MCF 10A (cell line): ENCODE measurements at regions not wholly inside any gene's neighbourhood (a gene's known extent, or its start where the extent isn't known, plus 50 kb on each side); places are given as distances from the start of the nearest gene placed in this dataset.

ENCODE experiments used
- BruUV-seq: library from RNA; stranded (reverse); fragments of 400-500 nt; replicated peaks from 2 replicates; lab custom pipeline; 2021; lab: Mats Ljungman, UMichigan
- CTCF ChIA-PET: fragments of 300-600 bp; sonication (Branson Sonifier 250); formaldehyde crosslinking; extraction: SDS; loops from one replicate; lab custom pipeline; 2021; ENCODE audit warnings: antibody characterized with exemption, inconsistent platforms; lab: Yijun Ruan, JAX
- POLR2A ChIA-PET: fragments of 300-600, 350-650 bp; sonication (Branson Sonifier 250); formaldehyde crosslinking; extraction: SDS; loops from one replicate; lab custom pipeline; 2020; ENCODE audit warnings: antibody characterized with exemption, inconsistent platforms; lab: Yijun Ruan, JAX
- DNase-seq: peaks from one replicate; pipeline ENCODE4 v3.0.0-alpha.2; 2018; ENCODE audit not compliant: unreplicated experiment
- H3K27ac Mint-ChIP-seq: one replicate; pipeline ENCODE4 v1.8.0; 2022; ENCODE audit warnings: mild to moderate bottlenecking, low read depth, mixed read lengths; ENCODE audit not compliant: unreplicated experiment
- H3K27me3 Mint-ChIP-seq: one replicate; pipeline ENCODE4 v1.8.0; 2022; ENCODE audit warnings: mixed read lengths; ENCODE audit not compliant: insufficient read depth, unreplicated experiment
- H3K36me3 Mint-ChIP-seq: one replicate; pipeline ENCODE4 v1.8.0; 2022; ENCODE audit warnings: mild to moderate bottlenecking, moderate library complexity, mixed read lengths; ENCODE audit not compliant: insufficient read depth, unreplicated experiment
- H3K4me1 Mint-ChIP-seq: one replicate; pipeline ENCODE4 v1.8.0; 2022; ENCODE audit warnings: mixed read lengths; ENCODE audit not compliant: insufficient read depth, unreplicated experiment
- H3K4me3 Mint-ChIP-seq: one replicate; pipeline ENCODE4 v1.8.0; 2022; ENCODE audit warnings: mild to moderate bottlenecking, moderate library complexity, mixed read lengths; ENCODE audit not compliant: unreplicated experiment
- H3K9me3 Mint-ChIP-seq: one replicate; pipeline ENCODE4 v1.8.0; 2022; ENCODE audit warnings: mixed read lengths; ENCODE audit not compliant: unreplicated experiment
- intact Hi-C: fragments of 100-400 bp; cut with micrococcal nuclease; formaldehyde crosslinking; loops from 2 replicates; pipeline ENCODE4 v1.14.1; 2022
- TF ChIP-seq, protein P1 (sequence below): fragments of 200-600 bp; IDR thresholded peaks from one replicate; pipeline ENCODE4 v1.8.0; 2022; ENCODE audit warnings: antibody characterized with exemption, mild to moderate bottlenecking; ENCODE audit not compliant: unreplicated experiment

DNA sequence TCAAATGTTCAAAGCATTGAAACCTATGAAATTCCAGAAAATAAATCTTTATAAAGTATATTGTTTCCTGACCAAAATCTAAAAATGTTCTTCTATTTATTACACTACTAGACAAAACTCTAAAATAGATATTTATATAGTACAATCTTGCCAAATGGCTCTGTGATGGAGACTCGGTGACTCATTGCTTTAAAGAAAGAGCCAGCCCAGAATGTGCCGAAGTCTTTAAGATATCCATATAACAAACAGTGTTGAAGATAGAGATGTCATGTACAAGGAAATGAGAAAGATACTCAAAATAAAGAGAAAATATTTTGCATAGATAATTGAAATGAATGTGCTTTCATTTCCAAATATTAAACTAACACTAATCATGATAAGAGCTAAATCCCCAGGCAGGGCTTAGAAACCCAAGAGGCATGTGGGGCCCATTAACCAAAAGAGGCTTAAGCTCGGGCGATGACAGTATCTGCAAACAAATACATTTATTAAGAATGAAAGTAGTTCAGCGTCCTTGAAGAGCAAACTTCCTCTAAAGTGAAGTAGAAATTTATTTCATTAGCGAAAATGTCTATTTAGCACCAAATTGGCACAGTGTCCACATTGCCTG is 102.1 kb upstream of the FAM9B start:
- H3K4me1 Mint-ChIP-seq = no peaks in the 10 kb centered on the region
- BruUV-seq = no TSS peak

DNA sequence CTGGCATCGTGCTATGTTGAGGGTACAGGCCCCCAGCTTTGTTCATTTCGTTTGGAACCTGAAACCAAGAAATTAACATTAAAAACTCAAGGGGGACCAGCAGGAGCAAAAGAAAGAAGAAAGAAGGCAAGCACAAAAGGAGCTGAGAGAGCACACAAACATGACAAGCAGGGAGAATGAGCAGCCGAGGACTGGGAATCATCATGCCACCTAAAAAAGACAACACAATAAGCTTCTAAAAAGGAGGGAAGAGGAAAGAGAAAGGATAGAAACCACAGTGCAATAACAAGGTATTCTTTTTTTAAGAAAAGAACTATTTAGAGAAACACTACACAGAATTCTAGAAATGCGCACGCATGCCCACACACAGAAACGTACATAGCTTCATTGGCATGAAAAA is 103.2 kb upstream of the FAM9B start:
- Mint-ChIP-seq H3K27ac (no peak overlapping the region), H3K9me3 (peaks cover 8% of the 10 kb centered on the region), H3K36me3 (peaks cover 4% of the 10 kb centered on the region), H3K4me3 (no peak overlapping the region), H3K4me1 (peaks cover 7% of the 10 kb centered on the region), H3K27me3 (no peaks in the 10 kb centered on the region)
- TF ChIP-seq, protein P1, sequence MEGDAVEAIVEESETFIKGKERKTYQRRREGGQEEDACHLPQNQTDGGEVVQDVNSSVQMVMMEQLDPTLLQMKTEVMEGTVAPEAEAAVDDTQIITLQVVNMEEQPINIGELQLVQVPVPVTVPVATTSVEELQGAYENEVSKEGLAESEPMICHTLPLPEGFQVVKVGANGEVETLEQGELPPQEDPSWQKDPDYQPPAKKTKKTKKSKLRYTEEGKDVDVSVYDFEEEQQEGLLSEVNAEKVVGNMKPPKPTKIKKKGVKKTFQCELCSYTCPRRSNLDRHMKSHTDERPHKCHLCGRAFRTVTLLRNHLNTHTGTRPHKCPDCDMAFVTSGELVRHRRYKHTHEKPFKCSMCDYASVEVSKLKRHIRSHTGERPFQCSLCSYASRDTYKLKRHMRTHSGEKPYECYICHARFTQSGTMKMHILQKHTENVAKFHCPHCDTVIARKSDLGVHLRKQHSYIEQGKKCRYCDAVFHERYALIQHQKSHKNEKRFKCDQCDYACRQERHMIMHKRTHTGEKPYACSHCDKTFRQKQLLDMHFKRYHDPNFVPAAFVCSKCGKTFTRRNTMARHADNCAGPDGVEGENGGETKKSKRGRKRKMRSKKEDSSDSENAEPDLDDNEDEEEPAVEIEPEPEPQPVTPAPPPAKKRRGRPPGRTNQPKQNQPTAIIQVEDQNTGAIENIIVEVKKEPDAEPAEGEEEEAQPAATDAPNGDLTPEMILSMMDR = no peak
- DNase-seq = no peak
- ChIA-PET CTCF (interaction anchor here (0.7 to 1.3 kb wide), 3 partner anchors 10 to 36 kb away, joined by 3 to 4 read pairs (median 3); no protein-coding TSS in a partner anchor), POLR2A (interaction anchor here (0.7 kb wide), 2 partner anchors 12 to 221 kb away, joined by 3 to 4 read pairs; no protein-coding TSS in a partner anchor)
- intact Hi-C loops = no loop called here
- BruUV-seq = no TSS peak

More for the DNA sequence above, 102.1 kb upstream of the FAM9B start:
- no peak for DNase-seq
- TF ChIP-seq, protein P1 = no peak
- Mint-ChIP-seq H3K27me3 (no peaks in the 10 kb centered on the region), H3K36me3 (peaks cover 1% of the 10 kb centered on the region), H3K9me3 (peaks cover 8% of the 10 kb centered on the region), H3K4me3 (no peak overlapping the region), H3K27ac (no peak overlapping the region)
- ChIA-PET CTCF (interaction anchor here (0.6 to 0.7 kb wide), 2 partner anchors 40 to 56 kb away, joined by 3 read pairs; no protein-coding TSS in a partner anchor), POLR2A (interaction anchor here (1.0 kb wide), 1 partner anchor 14 kb away, joined by 4 read pairs; no protein-coding TSS in a partner anchor)
- intact Hi-C loops = no loop called here

DNA sequence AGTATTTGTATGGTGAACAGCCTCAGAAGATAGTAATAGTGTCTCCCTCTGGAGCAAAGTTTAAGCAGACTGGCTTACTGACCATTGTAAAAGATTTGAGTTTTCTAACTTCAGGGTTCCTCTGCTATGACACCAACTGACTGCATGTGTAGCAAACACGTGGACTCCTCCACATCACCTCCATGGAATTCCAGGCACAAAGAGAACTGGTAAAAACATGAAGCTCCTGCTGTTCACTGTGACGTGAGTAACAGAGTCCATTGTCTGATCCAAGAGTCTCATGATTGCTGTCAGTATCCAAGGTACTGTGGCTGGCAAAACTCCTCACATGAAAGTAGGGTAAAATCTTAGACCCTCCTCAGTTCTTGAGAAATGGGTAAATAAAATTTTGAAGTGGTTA is 107.6 kb upstream of the FAM9B start:
- TF ChIP-seq, protein P1 = no peak
- Mint-ChIP-seq H3K4me1 (peaks cover 13% of the 10 kb centered on the region), H3K27ac (peak overlapping the region; percentile 23), H3K4me3 (no peak overlapping the region), H3K9me3 (peaks cover 8% of the 10 kb centered on the region), H3K36me3 (peaks cover 4% of the 10 kb centered on the region), H3K27me3 (no peaks in the 10 kb centered on the region)
- BruUV-seq = no TSS peak
- peak; percentile 21 for DNase-seq
- ChIA-PET POLR2A (no interaction called here), CTCF (no interaction called here)
- intact Hi-C loops = no loop called here

DNA sequence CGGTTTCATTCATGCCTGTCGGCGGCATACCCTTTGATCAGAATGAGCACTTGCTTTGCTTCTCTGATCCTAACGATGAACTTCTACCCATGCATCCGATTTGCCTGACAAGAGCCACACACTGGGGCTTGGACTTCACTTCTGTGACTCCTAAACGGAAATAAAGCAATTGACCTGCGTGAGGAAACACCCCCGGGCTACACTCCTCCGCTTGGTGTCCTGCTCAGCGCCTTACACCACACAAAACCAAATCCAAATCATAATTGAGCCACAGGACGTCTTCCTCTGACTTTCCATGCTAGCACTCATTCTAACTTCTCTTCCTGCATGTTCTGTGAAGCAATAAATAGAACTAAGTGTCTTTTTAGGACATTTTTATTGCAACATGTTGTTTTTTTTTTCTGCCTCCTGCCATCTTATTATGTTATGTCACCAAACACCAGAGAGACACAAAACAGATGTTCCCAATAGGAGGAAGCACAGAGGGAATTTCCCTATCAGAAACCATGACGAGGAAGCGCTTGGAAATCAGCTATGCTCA is 110.8 kb upstream of the FAM9B start:
- no TSS peak for BruUV-seq
- Mint-ChIP-seq H3K4me3 (no peak overlapping the region), H3K36me3 (peaks cover 4% of the 10 kb centered on the region), H3K9me3 (peaks cover 5% of the 10 kb centered on the region), H3K27me3 (no peaks in the 10 kb centered on the region), H3K27ac (no peak overlapping the region), H3K4me1 (peaks cover 27% of the 10 kb centered on the region)
- peak; percentile 44 for DNase-seq
- POLR2A ChIA-PET = interaction anchor here (1.1 kb wide), 1 partner anchor 20 kb away, joined by 4 read pairs; no protein-coding TSS in a partner anchor
- CTCF ChIA-PET = no interaction called here
- TF ChIP-seq, protein P1 = no peak
- intact Hi-C loops = no loop called here
